ENCODE measurements at regions not wholly inside any gene's neighbourhood (a gene's known extent, or its start where the extent isn't known, plus 50 kb on each side); places are given as distances from the start of the nearest gene placed in this dataset.

- TF ChIP-seq REST (IDR thresholded peaks at IDR 0.05; ENCODE audit: low read depth) (no peak), JUND (IDR thresholded peaks at IDR 0.05) (no peak), ZFX (IDR thresholded peaks at IDR 0.05) (no peak), ATF3 (IDR thresholded peaks at IDR 0.05) (no peak), EGR1 (IDR thresholded peaks at IDR 0.05; ENCODE audit: low read depth) (no peak), POLR2AphosphoS5 (IDR thresholded peaks at IDR 0.05; ENCODE audit: low read depth, low read length) (no peak), YY1 (IDR thresholded peaks at IDR 0.05; ENCODE audit: extremely low read depth, insufficient replicate concordance, low read depth, low read length) (no peak), ZNF274 (IDR thresholded peaks at IDR 0.05; ENCODE audit: low read depth, low read length) (no peak), POLR2A (IDR thresholded peaks at IDR 0.05; ENCODE audit: borderline replicate concordance, extremely low read depth, insufficient read depth, insufficient read length) (no peak), RAD21 (IDR thresholded peaks at IDR 0.05; ENCODE audit: low read depth) (no peak)
These were observed 1071.9 kb upstream of the TMPRSS15 start (continued) for GRCh38 chr21:19475525-19475924.

GRCh38 chr21:19489930-19490329, 1086.3 kb upstream of the TMPRSS15 start:
- Histone ChIP-seq H3K27me3 (ENCODE audit: insufficient read depth, low read length) (no peaks in the 10 kb centered on the region), H3K9ac (ENCODE audit: low read length) (no peak overlapping the region), H2AFZ (ENCODE audit: low read depth, low read length, poor library complexity, severe bottlenecking) (no peak overlapping the region), H3K27ac (ENCODE audit: low read depth, low read length) (no peak overlapping the region), H3K9me3 (ENCODE audit: control insufficient read depth in 1 of 2, insufficient read depth in 1 of 2, low read depth in 1 of 2, low read length in 2 of 2) (peaks cover 7 to 17% of the 10 kb centered on the region in 2 experiments; a peak in 2 of 4 replicates), H4K20me1 (ENCODE audit: insufficient read depth) (no peaks in the 10 kb centered on the region), H3K9me2 (ENCODE audit: insufficient read depth) (no peaks in the 10 kb centered on the region), H3K4me3 (replicated peaks in 1 of 2; ENCODE audit: low read depth in 1 of 2, low read length in 2 of 2) (no peak overlapping the region), H3K4me1 (ENCODE audit: control insufficient read depth in 1 of 2, insufficient read depth in 2 of 2, low read length in 2 of 2) (no peaks in the 10 kb centered on the region), H3K79me2 (ENCODE audit: insufficient read depth, low read length) (no peaks in the 10 kb centered on the region), H3K4me2 (ENCODE audit: low read length) (no peak overlapping the region), H3K36me3 (ENCODE audit: control insufficient read depth in 1 of 2, insufficient read depth in 2 of 2, low read length in 2 of 2) (no peaks in the 10 kb centered on the region)
- ChIA-PET CTCF (no interaction called here), POLR2A (no interaction called here), RAD21 (ENCODE audit: low non-redundant PET in 1 of 2, low total read pairs in 2 of 2, uncharacterized antibody in 2 of 2, unreplicated experiment in 2 of 2) (no interaction called here)
- TF ChIP-seq SRF (IDR thresholded peaks at IDR 0.05; ENCODE audit: low read depth) = no peak
- BruUV-seq (replicated peaks) = no TSS peak
- DNase-seq (ENCODE audit: low read depth, low spot score) (no peak), ATAC-seq (no peak)
- intact Hi-C loops (cut with micrococcal nuclease) = no loop called here

Data from HCT116 (cell line).